HEK293 (cell line): ENCODE measurements at regions not wholly inside any gene's neighbourhood (a gene's known extent, or its start where the extent isn't known, plus 50 kb on each side); places are given as distances from the start of the nearest gene placed in this dataset.

Experiments used
- CTCF ChIA-PET: fragments of 350-600 bp; formaldehyde crosslinking; extraction: SDS; loops from one replicate; lab custom pipeline; 2021; ENCODE audit warnings: antibody characterized with exemption; lab: Yijun Ruan, JAX
- POLR2A ChIA-PET: fragments of 300-600 bp; formaldehyde crosslinking; extraction: SDS; loops from one replicate; lab custom pipeline; 2020; ENCODE audit warnings: antibody characterized with exemption, inconsistent platforms; lab: Yijun Ruan, JAX
- H3K27ac ChIP-seq: fragments of 200-500 bp; sonication (Bioruptor generic); 2 replicates; pipeline ENCODE4 v1.5.1; 2014; ENCODE audit warnings: low read depth, low read length, control low read depth, inconsistent platforms; ENCODE audit errors: extremely low read depth
- H3K36me3 ChIP-seq, 2 experiments: fragments of 200-500 bp in 1 of 2; sonication (Bioruptor generic) in 1 of 2; 1 replicate in 1 of 2; 2 replicates in 1 of 2; pipeline ENCODE4 v1.5.1; 2014 to 2017; ENCODE audit warnings: inconsistent platforms in 2 of 2, low read length in 2 of 2; ENCODE audit not compliant: control insufficient read depth in 2 of 2, insufficient read depth in 1 of 2
- H3K4me1 ChIP-seq: fragments of 200-500 bp; sonication (Bioruptor generic); 2 replicates; pipeline ENCODE4 v1.5.1; 2014; ENCODE audit warnings: mild to moderate bottlenecking, low read length, inconsistent platforms; ENCODE audit not compliant: control insufficient read depth, insufficient read depth
- H3K4me3 ChIP-seq: 2 replicates; pipeline ENCODE4 v1.5.1; 2011; ENCODE audit warnings: low read depth, mild to moderate bottlenecking, control low read depth, low read length, moderate library complexity
- H3K9me3 ChIP-seq: fragments of 200-500 bp; sonication (Bioruptor generic); 2 replicates; pipeline ENCODE4 v1.5.1; 2014; ENCODE audit warnings: low read depth, low read length, inconsistent platforms; ENCODE audit not compliant: control insufficient read depth, insufficient read depth
- GLIS1 ChIP-seq: fragments of 450-650 bp; formaldehyde crosslinking; IDR thresholded peaks from 2 replicates; pipeline ENCODE4 v1.5.1; 2016; ENCODE audit warnings: missing biosample characterization, missing genetic modification characterization
- OVOL3 ChIP-seq: fragments of 450-650 bp; formaldehyde crosslinking; IDR thresholded peaks from 2 replicates; pipeline ENCODE4 v1.5.1; 2016; ENCODE audit warnings: missing biosample characterization, missing genetic modification characterization
- REPIN1 ChIP-seq: fragments of 450-650 bp; formaldehyde crosslinking; IDR thresholded peaks from 2 replicates; pipeline ENCODE4 v1.5.1; 2017; ENCODE audit warnings: missing biosample characterization, missing genetic modification characterization, low read depth
- SCRT1 ChIP-seq: fragments of 450-650 bp; formaldehyde crosslinking; IDR thresholded peaks from 2 replicates; pipeline ENCODE4 v1.5.1; 2016; ENCODE audit warnings: missing biosample characterization, missing genetic modification characterization, borderline replicate concordance
- YY2 ChIP-seq: fragments of 450-650 bp; formaldehyde crosslinking; IDR thresholded peaks from 2 replicates; pipeline ENCODE4 v1.5.1; 2016; ENCODE audit warnings: missing biosample characterization, missing genetic modification characterization
- ZBTB8A ChIP-seq: fragments of 450-650 bp; formaldehyde crosslinking; IDR thresholded peaks from 2 replicates; pipeline ENCODE4 v1.5.1; 2016; ENCODE audit warnings: missing biosample characterization, missing genetic modification characterization
- ZEB2 ChIP-seq: fragments of 450-650 bp; formaldehyde crosslinking; IDR thresholded peaks from 2 replicates; pipeline ENCODE4 v1.5.1; 2016; ENCODE audit warnings: missing biosample characterization, missing genetic modification characterization
- ZIC2 ChIP-seq: fragments of 450-650 bp; formaldehyde crosslinking; IDR thresholded peaks from 2 replicates; pipeline ENCODE4 v1.5.1; 2016; ENCODE audit warnings: missing biosample characterization, missing genetic modification characterization
- ZNF174 ChIP-seq: fragments of 450-650 bp; formaldehyde crosslinking; IDR thresholded peaks from 2 replicates; pipeline ENCODE4 v1.5.0; 2017; ENCODE audit warnings: missing biosample characterization, mild to moderate bottlenecking, missing genetic modification characterization
- ZNF239 ChIP-seq: fragments of 450-650 bp; formaldehyde crosslinking; IDR thresholded peaks from 2 replicates; pipeline ENCODE4 v1.5.1; 2016; ENCODE audit warnings: missing biosample characterization, missing genetic modification characterization
- ZNF248 ChIP-seq: fragments of 450-650 bp; formaldehyde crosslinking; IDR thresholded peaks from 2 replicates; pipeline ENCODE4 v1.5.1; 2017; ENCODE audit warnings: missing biosample characterization, missing genetic modification characterization
- ZNF423 ChIP-seq: fragments of 450-650 bp; formaldehyde crosslinking; IDR thresholded peaks from 2 replicates; pipeline ENCODE4 v1.5.1; 2016; ENCODE audit warnings: missing biosample characterization, missing genetic modification characterization
- ZNF473 ChIP-seq: fragments of 450-650 bp; formaldehyde crosslinking; IDR thresholded peaks from 2 replicates; pipeline ENCODE4 v1.5.1; 2017; ENCODE audit warnings: missing biosample characterization, missing genetic modification characterization
- ZNF514 ChIP-seq: fragments of 450-650 bp; formaldehyde crosslinking; IDR thresholded peaks from 2 replicates; pipeline ENCODE4 v1.5.1; 2016; ENCODE audit warnings: missing biosample characterization, missing genetic modification characterization
- ZNF529 ChIP-seq: fragments of 450-650 bp; formaldehyde crosslinking; IDR thresholded peaks from 2 replicates; pipeline ENCODE4 v1.5.1; 2017; ENCODE audit warnings: missing genetic modification characterization, missing biosample characterization; ENCODE audit not compliant: insufficient replicate concordance
- ZNF610 ChIP-seq: fragments of 450-650 bp; formaldehyde crosslinking; IDR thresholded peaks from 2 replicates; pipeline ENCODE4 v1.5.1; 2016; ENCODE audit warnings: missing biosample characterization, missing genetic modification characterization, borderline replicate concordance
- ZNF837 ChIP-seq: fragments of 450-650 bp; formaldehyde crosslinking; IDR thresholded peaks from 2 replicates; pipeline ENCODE4 v1.5.1; 2016; ENCODE audit warnings: missing biosample characterization, missing genetic modification characterization
- TF ChIP-seq, protein P1 (sequence below): fragments of 450-650 bp; formaldehyde crosslinking; IDR thresholded peaks from 2 replicates; pipeline ENCODE4 v1.5.1; 2016; ENCODE audit warnings: missing biosample characterization, missing genetic modification characterization
- TF ChIP-seq, protein P2 (sequence below): fragments of 450-650 bp; formaldehyde crosslinking; IDR thresholded peaks from 2 replicates; pipeline ENCODE4 v1.5.1; 2016; ENCODE audit warnings: missing biosample characterization, missing genetic modification characterization, low read depth
- TF ChIP-seq, protein P3 (sequence below): fragments of 450-650 bp; formaldehyde crosslinking; IDR thresholded peaks from 2 replicates; pipeline ENCODE4 v1.5.1; 2017; ENCODE audit warnings: missing biosample characterization, missing genetic modification characterization

DNA sequence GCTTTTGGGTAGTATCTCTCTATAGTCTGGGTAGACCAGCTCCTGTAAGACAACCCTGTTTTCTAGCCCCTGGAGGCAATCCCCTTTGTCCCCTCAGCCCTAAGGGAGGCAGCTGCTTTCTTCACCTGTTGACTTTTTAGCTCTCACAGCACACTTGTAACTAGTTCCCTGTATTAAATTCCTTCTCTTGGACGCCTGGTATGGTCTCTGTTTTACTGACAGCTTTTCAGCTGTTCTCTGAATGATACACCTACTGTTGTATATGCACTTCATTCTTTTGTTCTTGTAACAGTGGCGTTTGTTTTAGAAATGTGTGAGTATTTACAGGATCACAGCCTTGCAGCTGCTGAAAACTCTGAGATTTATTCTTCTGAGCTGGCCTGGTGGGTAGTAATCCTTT, 413.0 kb upstream of the RBMS3 start:
- POLR2A ChIA-PET, result no interaction called here
- H3K4me1 ChIP-seq, result no peaks in the 10 kb centered on the region
- no peak for TF ChIP-seq ZNF473 (tag by site-specific recombination)
- TF ChIP-seq SCRT1 (tag by site-specific recombination), result 0 out of 2 replicates have a peak, but pooled peaks have one; percentile 20
- no peaks in the 10 kb centered on the region for H3K36me3 ChIP-seq
- no peak overlapping the region for H3K27ac ChIP-seq
- CTCF ChIA-PET, result interaction anchor here (0.6 to 0.7 kb wide), 2 partner anchors 11 to 127 kb away, joined by 3 read pairs; no protein-coding TSS in a partner anchor
- no peak overlapping the region for H3K4me3 ChIP-seq
- H3K9me3 ChIP-seq, result no peaks in the 10 kb centered on the region

DNA sequence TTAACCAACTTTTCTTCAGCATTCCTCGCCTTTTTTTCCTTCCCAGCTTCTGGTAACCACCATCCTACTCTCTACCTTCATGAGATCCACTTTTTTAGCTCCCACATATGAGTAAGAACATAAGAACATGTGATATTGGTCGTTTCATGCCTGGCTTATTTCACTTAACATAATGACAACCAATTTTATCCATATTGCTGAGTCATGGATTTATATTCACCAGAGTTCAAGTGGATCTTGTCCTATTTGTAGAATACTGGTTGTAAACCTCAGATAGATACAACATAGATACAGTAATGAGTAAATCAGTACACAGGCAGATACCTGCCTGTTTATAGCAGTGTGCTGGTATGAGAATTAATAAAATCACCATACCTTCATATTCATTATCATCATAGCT, 412.0 kb upstream of the RBMS3 start:
- Histone ChIP-seq H3K9me3 (no peaks in the 10 kb centered on the region), H3K27ac (no peak overlapping the region), H3K36me3 (no peaks in the 10 kb centered on the region), H3K4me1 (no peaks in the 10 kb centered on the region), H3K4me3 (no peak overlapping the region)
- POLR2A ChIA-PET, result no interaction called here
- CTCF ChIA-PET, result no interaction called here
- no peak for TF ChIP-seq ZNF610 (tag by site-specific recombination)
- no peak for TF ChIP-seq ZNF514 (tag by site-specific recombination)
- TF ChIP-seq ZNF239 (tag by site-specific recombination), result no peak
- no peak for TF ChIP-seq GLIS1 (tag by site-specific recombination)
- no peak for TF ChIP-seq ZNF423
- TF ChIP-seq ZBTB8A, result no peak
- TF ChIP-seq, protein P1, sequence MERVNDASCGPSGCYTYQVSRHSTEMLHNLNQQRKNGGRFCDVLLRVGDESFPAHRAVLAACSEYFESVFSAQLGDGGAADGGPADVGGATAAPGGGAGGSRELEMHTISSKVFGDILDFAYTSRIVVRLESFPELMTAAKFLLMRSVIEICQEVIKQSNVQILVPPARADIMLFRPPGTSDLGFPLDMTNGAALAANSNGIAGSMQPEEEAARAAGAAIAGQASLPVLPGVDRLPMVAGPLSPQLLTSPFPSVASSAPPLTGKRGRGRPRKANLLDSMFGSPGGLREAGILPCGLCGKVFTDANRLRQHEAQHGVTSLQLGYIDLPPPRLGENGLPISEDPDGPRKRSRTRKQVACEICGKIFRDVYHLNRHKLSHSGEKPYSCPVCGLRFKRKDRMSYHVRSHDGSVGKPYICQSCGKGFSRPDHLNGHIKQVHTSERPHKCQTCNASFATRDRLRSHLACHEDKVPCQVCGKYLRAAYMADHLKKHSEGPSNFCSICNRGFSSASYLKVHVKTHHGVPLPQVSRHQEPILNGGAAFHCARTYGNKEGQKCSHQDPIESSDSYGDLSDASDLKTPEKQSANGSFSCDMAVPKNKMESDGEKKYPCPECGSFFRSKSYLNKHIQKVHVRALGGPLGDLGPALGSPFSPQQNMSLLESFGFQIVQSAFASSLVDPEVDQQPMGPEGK (tag by site-specific recombination), result no peak
- no peak for TF ChIP-seq ZNF174 (tag by site-specific recombination)
- TF ChIP-seq ZNF248 (tag by site-specific recombination), result no peak
- TF ChIP-seq ZIC2 (tag by site-specific recombination), result no peak
- TF ChIP-seq, protein P2, sequence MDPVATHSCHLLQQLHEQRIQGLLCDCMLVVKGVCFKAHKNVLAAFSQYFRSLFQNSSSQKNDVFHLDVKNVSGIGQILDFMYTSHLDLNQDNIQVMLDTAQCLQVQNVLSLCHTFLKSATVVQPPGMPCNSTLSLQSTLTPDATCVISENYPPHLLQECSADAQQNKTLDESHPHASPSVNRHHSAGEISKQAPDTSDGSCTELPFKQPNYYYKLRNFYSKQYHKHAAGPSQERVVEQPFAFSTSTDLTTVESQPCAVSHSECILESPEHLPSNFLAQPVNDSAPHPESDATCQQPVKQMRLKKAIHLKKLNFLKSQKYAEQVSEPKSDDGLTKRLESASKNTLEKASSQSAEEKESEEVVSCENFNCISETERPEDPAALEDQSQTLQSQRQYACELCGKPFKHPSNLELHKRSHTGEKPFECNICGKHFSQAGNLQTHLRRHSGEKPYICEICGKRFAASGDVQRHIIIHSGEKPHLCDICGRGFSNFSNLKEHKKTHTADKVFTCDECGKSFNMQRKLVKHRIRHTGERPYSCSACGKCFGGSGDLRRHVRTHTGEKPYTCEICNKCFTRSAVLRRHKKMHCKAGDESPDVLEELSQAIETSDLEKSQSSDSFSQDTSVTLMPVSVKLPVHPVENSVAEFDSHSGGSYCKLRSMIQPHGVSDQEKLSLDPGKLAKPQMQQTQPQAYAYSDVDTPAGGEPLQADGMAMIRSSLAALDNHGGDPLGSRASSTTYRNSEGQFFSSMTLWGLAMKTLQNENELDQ (tag by site-specific recombination), result no peak
- TF ChIP-seq ZNF837 (tag by site-specific recombination), result no peak
- TF ChIP-seq REPIN1 (tag by site-specific recombination), result no peak
- TF ChIP-seq ZEB2 (tag by site-specific recombination), result no peak
- no peak for TF ChIP-seq ZNF529
- TF ChIP-seq YY2, result no peak
- TF ChIP-seq OVOL3, result no peak
- TF ChIP-seq, protein P3, sequence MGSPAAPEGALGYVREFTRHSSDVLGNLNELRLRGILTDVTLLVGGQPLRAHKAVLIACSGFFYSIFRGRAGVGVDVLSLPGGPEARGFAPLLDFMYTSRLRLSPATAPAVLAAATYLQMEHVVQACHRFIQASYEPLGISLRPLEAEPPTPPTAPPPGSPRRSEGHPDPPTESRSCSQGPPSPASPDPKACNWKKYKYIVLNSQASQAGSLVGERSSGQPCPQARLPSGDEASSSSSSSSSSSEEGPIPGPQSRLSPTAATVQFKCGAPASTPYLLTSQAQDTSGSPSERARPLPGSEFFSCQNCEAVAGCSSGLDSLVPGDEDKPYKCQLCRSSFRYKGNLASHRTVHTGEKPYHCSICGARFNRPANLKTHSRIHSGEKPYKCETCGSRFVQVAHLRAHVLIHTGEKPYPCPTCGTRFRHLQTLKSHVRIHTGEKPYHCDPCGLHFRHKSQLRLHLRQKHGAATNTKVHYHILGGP, result no peak
